Tibial artery (tissue), 4 donors: ENCODE measurements at regions not wholly inside any gene's neighbourhood (a gene's known extent, or its start where the extent isn't known, plus 50 kb on each side); places are given as distances from the start of the nearest gene placed in this dataset.

Experiments used
- DNase-seq, 2 donors: peaks; one replicate each; pipeline ENCODE4 v3.0.0-alpha.2; 2019
- H3K27ac ChIP-seq, 2 donors: fragments of 200-600 bp; sonication (generic) in 1 of 2; 1 replicate in 1 of 2; 2 replicates in 1 of 2; pipeline ENCODE4 v1.5.1; 2018 to 2019; ENCODE audit warnings: mild to moderate bottlenecking in 1 of 2
- H3K27me3 ChIP-seq, 2 donors: fragments of 200-600 bp; sonication (generic) in 1 of 2; one replicate each; pipeline versions ENCODE4 v1.5.1 to v1.6.0; 2016 to 2019
- H3K36me3 ChIP-seq, 3 donors: fragments of 200-600 bp; sonication (generic) in 2 of 3; one replicate each; pipeline ENCODE4 v1.5.1; 2016 to 2019; ENCODE audit warnings: mild to moderate bottlenecking in 2 of 3
- H3K4me1 ChIP-seq, 4 donors: fragments of 200-600 bp; sonication (generic) in 2 of 4; 1 replicate in 3 of 4; 2 replicates in 1 of 4; pipeline ENCODE4 v1.5.1; 2016 to 2019
- H3K4me3 ChIP-seq, 2 donors: fragments of 200-600 bp; sonication (generic) in 1 of 2; 1 replicate in 1 of 2; 2 replicates in 1 of 2; pipeline ENCODE4 v1.5.1; 2018 to 2019; ENCODE audit warnings: mild to moderate bottlenecking in 2 of 2
- H3K9me3 ChIP-seq, 3 donors: fragments of 200-600 bp; sonication (generic) in 1 of 3; one replicate each; pipeline ENCODE4 v1.5.1; 2016 to 2019
- intact Hi-C: fragments of 100-400 bp; cut with DNase I; formaldehyde crosslinking; loops from one replicate; pipeline ENCODE4 v1.15.0; 2023; ENCODE audit warnings: low total_unique reads
- TF ChIP-seq, protein P1 (sequence below), 2 experiments: fragments of 200-600 bp in 1 of 2; fragments of 450-650 bp in 1 of 2; IDR thresholded peaks; one replicate each; pipeline ENCODE4 v1.5.1; 2017 to 2019; ENCODE audit warnings: antibody characterized with exemption in 2 of 2, mild to moderate bottlenecking in 1 of 2, moderate library complexity in 1 of 2

DNA sequence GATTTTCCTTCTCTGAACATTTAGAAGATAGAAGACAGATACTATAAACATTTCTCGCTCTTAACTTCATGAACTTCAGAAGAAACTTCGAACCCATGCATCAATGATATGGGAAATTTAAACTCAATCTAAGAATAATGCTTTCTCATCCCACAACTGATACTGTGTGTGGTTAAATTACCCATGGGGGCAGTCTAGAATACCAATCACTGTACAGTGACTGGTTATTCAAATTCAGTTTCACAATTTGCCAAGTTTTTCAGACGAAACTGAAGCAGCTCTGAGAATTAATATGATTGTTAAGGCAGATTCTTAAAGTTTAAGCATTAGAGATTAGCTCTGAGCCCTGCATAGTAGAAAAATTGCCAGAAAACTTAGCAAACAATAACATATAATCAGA is 431.0 kb downstream of the SH3GL2 start:
- TF ChIP-seq, protein P1, sequence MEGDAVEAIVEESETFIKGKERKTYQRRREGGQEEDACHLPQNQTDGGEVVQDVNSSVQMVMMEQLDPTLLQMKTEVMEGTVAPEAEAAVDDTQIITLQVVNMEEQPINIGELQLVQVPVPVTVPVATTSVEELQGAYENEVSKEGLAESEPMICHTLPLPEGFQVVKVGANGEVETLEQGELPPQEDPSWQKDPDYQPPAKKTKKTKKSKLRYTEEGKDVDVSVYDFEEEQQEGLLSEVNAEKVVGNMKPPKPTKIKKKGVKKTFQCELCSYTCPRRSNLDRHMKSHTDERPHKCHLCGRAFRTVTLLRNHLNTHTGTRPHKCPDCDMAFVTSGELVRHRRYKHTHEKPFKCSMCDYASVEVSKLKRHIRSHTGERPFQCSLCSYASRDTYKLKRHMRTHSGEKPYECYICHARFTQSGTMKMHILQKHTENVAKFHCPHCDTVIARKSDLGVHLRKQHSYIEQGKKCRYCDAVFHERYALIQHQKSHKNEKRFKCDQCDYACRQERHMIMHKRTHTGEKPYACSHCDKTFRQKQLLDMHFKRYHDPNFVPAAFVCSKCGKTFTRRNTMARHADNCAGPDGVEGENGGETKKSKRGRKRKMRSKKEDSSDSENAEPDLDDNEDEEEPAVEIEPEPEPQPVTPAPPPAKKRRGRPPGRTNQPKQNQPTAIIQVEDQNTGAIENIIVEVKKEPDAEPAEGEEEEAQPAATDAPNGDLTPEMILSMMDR (IDR thresholded peaks at IDR 0.05), result no peak
- DNase-seq, result no peak
- no peaks in the 10 kb centered on the region for H3K9me3 ChIP-seq
- H3K27me3 ChIP-seq, result no peaks in the 10 kb centered on the region
- H3K36me3 ChIP-seq, result no peaks in the 10 kb centered on the region
- H3K4me1 ChIP-seq, result no peaks in the 10 kb centered on the region
- no peak overlapping the region for H3K27ac ChIP-seq
- intact Hi-C loops, result no loop called here
- H3K4me3 ChIP-seq, result no peak overlapping the region

DNA sequence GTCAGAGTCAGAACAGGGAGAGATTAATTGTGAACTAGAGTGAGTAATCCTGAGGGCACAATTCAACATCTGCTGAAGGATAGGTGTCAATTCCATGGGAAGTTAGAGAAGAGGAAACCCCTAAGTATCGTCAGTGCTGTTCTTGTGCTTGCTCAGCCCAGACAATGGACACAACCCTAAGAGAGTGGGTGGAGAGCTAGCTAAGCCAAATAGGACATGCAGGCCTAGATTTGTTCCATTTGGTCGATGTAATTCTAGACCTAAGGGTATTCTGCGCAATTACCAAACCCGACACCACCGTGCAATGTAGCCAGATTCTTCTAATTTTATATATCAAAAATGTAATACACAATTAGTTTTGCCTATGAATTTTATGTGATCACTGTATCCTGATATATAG is 431.6 kb downstream of the SH3GL2 start:
- intact Hi-C loops, result no loop called here

DNA sequence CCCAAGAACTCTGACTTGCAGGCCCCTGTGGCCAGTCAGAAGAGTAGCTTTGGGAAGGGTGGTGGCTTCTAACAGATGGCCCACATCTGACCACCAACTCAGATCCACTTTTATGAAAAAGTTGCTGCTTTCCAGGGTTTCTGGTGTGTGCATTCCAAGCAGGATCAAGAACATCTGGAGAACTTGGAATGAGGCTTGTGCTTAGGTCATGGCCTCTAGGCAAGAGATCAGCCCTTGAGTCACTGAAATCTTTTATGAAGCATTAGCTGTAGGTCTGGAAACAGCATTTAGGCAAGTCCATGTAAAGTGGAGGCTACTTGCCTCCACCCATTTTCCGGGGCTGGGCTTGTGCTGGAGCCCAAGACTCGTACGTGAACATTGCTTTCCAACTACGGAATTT is 433.3 kb downstream of the SH3GL2 start:
- Histone ChIP-seq H3K4me1 (no peaks in the 10 kb centered on the region), H3K27me3 (no peaks in the 10 kb centered on the region), H3K9me3 (no peaks in the 10 kb centered on the region), H3K27ac (no peak overlapping the region), H3K36me3 (no peaks in the 10 kb centered on the region), H3K4me3 (no peak overlapping the region)
- no peak for DNase-seq
- TF ChIP-seq, protein P1 (IDR thresholded peaks at IDR 0.05), result no peak
- intact Hi-C loops, result no loop called here

More for the DNA sequence above, 431.6 kb downstream of the SH3GL2 start:
- TF ChIP-seq, protein P1 (IDR thresholded peaks at IDR 0.05), result no peak
- H3K27me3 ChIP-seq, result no peaks in the 10 kb centered on the region
- no peaks in the 10 kb centered on the region for H3K9me3 ChIP-seq
- no peaks in the 10 kb centered on the region for H3K36me3 ChIP-seq
- H3K4me1 ChIP-seq, result no peaks in the 10 kb centered on the region
- H3K4me3 ChIP-seq, result no peak overlapping the region
- no peak for DNase-seq
- H3K27ac ChIP-seq, result no peak overlapping the region

DNA sequence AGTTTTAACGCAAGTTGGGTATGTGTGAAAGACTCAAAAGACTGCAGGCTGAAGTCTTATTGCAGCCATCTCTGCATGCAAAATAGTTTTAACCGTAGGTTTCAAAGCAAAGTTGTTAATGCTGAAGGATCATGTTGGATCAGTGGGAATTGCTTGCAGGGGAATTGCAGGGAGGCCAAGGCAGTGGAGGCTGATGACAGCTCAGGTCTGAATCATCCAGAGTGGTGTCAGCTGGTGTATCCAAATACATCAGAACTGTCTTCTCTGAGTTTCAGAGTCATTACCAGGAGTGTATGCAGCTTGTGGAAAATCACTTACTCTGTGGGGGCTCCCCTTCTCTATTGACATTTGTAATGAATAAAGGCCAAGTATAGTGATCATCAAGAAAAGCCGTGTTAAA is 435.7 kb downstream of the SH3GL2 start:
- Histone ChIP-seq H3K27me3 (no peaks in the 10 kb centered on the region), H3K27ac (no peak overlapping the region), H3K4me1 (no peaks in the 10 kb centered on the region), H3K9me3 (peaks cover 0 to 12% (median 8%) of the 10 kb centered on the region in 3 donors), H3K4me3 (no peak overlapping the region), H3K36me3 (no peaks in the 10 kb centered on the region)
- DNase-seq, result no peak
- intact Hi-C loops, result no loop called here
- TF ChIP-seq, protein P1 (IDR thresholded peaks at IDR 0.05), result no peak

DNA sequence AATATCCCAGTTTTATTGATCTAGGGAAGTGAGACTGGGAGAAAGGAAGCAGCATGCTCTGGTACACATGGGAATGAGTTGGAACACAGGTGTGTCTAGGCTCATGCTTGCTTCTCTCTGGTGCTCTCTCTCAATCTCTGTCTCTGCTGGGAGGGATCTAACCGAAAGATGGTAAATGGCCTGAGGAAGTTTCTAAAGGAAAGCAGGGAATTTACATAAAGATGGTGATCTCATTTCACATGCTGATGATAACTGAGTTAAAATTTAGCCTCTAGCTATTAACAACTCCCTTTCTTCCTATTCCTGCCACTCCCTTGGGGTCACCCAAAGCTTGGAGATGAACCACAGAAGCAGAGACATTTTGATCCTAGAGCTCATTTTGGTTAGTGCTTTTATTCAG is 436.2 kb downstream of the SH3GL2 start:
- DNase-seq, result no peak
- H3K27ac ChIP-seq, result no peak overlapping the region
- no peaks in the 10 kb centered on the region for H3K4me1 ChIP-seq
- peaks cover 0 to 12% (median 8%) of the 10 kb centered on the region in 3 donors for H3K9me3 ChIP-seq
- no peaks in the 10 kb centered on the region for H3K27me3 ChIP-seq
- intact Hi-C loops, result no loop called here
- H3K4me3 ChIP-seq, result no peak overlapping the region
- TF ChIP-seq, protein P1 (IDR thresholded peaks at IDR 0.05), result no peak
- no peaks in the 10 kb centered on the region for H3K36me3 ChIP-seq

DNA sequence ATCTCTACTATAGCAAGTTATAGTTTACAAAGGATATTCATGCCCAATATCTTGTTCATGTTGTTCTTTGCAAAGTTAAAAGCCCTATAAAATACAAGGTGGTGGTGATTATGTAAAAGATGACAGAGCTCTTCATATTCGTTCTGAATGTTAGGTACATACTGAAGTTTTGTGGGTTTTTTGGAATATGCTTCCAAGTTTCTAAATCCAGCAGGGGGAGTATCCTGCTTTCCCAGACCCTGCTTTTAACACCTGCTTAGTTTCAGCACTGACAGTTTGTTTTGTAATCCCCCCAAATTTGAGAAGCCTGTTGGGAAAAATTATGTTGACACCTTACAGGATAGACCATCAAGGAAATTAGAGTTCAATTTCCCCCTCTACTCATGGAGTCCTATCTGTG is 438.3 kb downstream of the SH3GL2 start:
- intact Hi-C loops, result no loop called here
- Histone ChIP-seq H3K36me3 (no peaks in the 10 kb centered on the region), H3K9me3 (peaks cover 0 to 12% (median 8%) of the 10 kb centered on the region in 3 donors), H3K27me3 (no peaks in the 10 kb centered on the region), H3K4me3 (no peak overlapping the region), H3K4me1 (peaks cover 0 to 4% (median under 1%) of the 10 kb centered on the region in 4 donors), H3K27ac (no peak overlapping the region)
- TF ChIP-seq, protein P1 (IDR thresholded peaks at IDR 0.05), result no peak
- no peak for DNase-seq
